Choroid plexus epithelial cell (primary cell): ENCODE measurements at regions not wholly inside any gene's neighbourhood (a gene's known extent, or its start where the extent isn't known, plus 50 kb on each side); places are given as distances from the start of the nearest gene placed in this dataset.

Experiments used
- DNase-seq: peaks from one replicate; pipeline ENCODE4 v3.0.0-alpha.2; 2010; ENCODE audit warnings: low read depth
- H3K4me3 ChIP-seq: 2 replicates; pipeline ENCODE4 v1.5.1; 2011; ENCODE audit warnings: low read depth, mild to moderate bottlenecking, control low read depth, low read length, moderate library complexity
- TF ChIP-seq, protein P1 (sequence below): conservative IDR thresholded peaks from 2 replicates; pipeline ENCODE4 v1.5.1; 2011; ENCODE audit warnings: low read depth, mild to moderate bottlenecking, control low read depth, inconsistent platforms, low read length, moderate library complexity

DNA sequence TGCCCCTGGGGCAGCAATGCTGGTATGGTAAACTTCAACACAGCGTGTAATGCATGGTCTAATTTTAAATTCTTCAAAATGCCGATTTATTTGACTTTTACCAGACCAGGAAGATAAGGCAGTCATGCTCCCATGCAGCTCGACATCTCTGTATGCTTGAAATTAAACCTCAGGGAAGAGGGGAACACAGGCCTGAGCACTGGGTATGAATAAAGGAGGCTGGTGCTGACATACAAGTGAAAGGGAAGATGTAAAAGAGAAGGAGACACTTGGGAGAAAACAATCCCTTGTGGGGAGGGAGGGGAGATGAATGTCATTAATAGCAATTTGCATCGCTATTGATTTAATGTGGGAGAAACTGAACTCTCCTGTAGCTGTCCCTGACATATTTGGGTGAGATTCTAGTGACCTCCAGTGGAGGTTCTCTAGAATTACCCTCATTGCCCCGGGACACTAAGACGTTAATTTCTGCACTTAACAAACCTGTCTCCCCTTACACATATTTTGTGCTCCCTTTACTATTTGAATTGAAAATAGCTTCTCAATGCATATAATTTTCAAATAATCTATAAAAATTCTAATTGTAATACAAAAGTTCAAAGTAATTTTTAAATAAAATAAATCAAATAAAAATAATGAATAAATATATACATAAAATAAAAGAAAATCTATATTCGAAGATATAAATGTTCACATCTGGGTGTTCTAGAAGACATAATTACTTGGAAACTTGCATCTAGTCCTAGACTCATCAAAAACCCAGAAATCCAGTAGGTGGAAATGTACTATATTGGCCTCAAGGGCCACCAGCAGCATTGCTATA, 283.1 kb downstream of the LMX1A start:
- TF ChIP-seq, protein P1, sequence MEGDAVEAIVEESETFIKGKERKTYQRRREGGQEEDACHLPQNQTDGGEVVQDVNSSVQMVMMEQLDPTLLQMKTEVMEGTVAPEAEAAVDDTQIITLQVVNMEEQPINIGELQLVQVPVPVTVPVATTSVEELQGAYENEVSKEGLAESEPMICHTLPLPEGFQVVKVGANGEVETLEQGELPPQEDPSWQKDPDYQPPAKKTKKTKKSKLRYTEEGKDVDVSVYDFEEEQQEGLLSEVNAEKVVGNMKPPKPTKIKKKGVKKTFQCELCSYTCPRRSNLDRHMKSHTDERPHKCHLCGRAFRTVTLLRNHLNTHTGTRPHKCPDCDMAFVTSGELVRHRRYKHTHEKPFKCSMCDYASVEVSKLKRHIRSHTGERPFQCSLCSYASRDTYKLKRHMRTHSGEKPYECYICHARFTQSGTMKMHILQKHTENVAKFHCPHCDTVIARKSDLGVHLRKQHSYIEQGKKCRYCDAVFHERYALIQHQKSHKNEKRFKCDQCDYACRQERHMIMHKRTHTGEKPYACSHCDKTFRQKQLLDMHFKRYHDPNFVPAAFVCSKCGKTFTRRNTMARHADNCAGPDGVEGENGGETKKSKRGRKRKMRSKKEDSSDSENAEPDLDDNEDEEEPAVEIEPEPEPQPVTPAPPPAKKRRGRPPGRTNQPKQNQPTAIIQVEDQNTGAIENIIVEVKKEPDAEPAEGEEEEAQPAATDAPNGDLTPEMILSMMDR: peak; percentile 82
- DNase-seq: peak; percentile 82
- no peak overlapping the region for H3K4me3 ChIP-seq

DNA sequence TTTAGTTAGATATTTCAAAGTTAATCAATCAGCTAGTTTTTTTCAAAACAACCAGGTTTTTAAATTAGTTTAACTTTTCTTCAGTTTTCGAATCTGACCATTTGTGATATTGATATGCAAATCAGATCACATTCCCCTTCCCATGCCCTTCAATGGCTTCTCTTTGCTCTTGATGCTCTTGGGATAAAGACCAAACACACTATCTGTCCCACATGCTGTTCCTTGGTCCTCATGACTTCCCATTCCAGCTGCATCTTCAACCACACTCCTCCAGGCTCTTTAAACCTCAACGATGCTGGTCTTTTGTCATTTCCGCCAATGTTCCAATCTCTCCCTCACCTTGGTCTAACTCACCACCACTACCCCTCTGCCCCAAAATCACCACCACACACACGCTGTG, 285.8 kb downstream of the LMX1A start:
- no peak for DNase-seq
- no peak overlapping the region for H3K4me3 ChIP-seq
- TF ChIP-seq, protein P1: no peak

DNA sequence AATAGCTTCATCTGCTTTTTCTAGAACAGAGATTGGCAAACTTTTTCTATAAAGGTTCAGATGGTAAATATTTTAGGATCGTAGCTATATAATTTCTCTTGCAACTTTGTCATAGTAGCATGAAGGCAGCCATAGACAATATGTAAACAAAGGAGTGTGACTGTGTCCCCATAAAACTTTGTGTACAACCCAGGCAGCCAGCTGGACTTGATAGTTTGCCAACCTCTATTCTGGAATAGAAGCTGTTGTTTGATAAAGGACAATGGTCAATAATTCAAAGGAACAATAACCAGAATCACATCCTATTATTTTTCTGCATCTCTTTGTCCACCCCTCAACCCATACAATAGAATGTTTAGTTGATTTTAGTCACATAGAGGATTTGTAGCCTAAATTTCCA, 286.7 kb downstream of the LMX1A start:
- TF ChIP-seq, protein P1: no peak
- H3K4me3 ChIP-seq: no peak overlapping the region
- no peak for DNase-seq

DNA sequence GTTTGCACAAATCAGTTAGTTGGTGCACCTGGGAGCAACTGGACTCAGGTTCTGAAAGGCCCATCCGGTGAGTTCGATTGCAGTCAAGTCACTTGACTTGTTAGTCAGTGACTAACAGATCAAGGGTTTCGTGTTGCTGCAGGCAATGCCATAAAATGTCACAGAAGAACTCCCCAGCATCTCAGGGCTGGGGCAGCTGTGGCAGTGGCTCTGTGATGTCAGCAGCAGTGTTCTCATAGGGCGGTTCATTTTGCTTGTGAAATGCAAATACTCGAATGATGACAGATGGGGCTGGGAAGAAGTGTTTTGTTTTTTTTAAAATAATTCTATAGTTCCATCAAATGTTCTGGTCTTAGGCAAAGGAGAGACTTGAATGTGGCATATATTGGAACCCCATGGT, 287.8 kb downstream of the LMX1A start:
- DNase-seq: no peak
- H3K4me3 ChIP-seq: no peak overlapping the region
- TF ChIP-seq, protein P1: no peak

DNA sequence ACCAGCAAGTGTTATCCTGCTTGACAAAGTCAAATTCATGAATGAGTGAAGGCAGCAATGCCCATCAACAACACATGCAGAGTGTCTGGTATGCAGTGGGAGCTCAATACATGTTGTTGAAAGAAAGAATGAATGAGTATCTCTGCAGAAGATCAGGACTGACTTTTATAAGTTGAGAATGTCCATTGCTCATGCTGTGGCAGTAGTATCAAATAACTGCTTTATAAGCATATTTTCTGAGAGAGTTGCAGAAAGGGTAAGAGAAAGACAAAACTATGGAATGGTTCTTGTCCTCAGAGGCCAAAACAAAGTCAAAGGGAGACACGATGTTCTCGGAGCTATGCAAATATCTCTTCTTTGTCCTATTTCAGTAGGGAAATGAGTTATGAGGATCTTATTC, 288.7 kb downstream of the LMX1A start:
- TF ChIP-seq, protein P1: no peak
- DNase-seq: no peak
- no peak overlapping the region for H3K4me3 ChIP-seq

DNA sequence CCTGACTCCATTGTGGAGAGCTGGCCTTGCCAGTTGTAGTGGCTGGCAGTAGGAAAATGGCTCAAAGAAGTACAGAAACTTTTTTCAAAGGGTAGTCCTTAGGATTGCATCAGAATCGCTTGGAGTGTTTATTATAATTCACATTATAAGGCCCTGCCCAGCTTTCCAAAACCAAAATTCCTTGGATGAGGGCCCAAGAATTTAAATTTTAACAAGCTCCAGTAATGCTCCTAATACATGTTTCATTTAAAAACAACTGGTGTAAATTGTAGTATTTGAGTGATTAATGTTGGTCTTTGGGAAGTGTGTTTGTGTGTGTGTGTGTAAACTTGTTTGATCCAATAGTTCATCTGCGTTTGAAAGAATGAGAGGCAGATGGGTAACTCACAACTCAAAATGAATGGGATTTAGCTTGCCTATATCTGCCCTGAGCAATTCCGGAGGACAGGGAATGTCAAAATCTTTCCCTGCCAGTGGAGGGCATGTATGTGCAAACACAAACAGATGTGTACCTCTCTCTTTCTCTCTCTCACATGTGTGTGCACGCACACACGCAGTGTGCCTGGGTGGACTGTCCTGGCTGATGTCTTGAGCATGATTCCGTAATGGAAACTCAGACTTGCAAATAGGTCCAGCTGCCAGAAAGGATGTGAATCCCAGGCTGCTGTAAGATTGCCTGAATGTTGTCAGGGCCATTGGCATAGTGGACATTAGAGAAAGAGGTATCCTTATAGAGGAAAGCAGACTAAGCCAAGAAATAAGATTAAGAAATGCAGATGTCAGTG, 293.1 kb downstream of the LMX1A start:
- TF ChIP-seq, protein P1: no peak
- DNase-seq: no peak
- H3K4me3 ChIP-seq: no peak overlapping the region
